BE2C (cell line): ENCODE measurements at regions not wholly inside any gene's neighbourhood (a gene's known extent, or its start where the extent isn't known, plus 50 kb on each side); places are given as distances from the start of the nearest gene placed in this dataset.

Experiments
- DNase-seq: peaks from one replicate; pipeline ENCODE4 v3.0.0-alpha.2; 2020
- H3K27me3 ChIP-seq: fragments of 250-450 bp; sonication (Bioruptor Pico); 2 replicates; pipeline ENCODE4 v1.5.1; 2020; ENCODE audit warnings: mild to moderate bottlenecking
- H3K36me3 ChIP-seq: fragments of 250-450 bp; sonication (Bioruptor Pico); 2 replicates; pipeline ENCODE4 v1.5.1; 2020; ENCODE audit warnings: mild to moderate bottlenecking
- H3K4me1 ChIP-seq: fragments of 250-450 bp; sonication (Bioruptor Pico); 2 replicates; pipeline ENCODE4 v1.5.1; 2020
- H3K4me3 ChIP-seq: 2 replicates; pipeline ENCODE4 v1.5.1; 2011; ENCODE audit warnings: low read depth, low read length
- H3K9me3 ChIP-seq: fragments of 250-450 bp; sonication (Bioruptor Pico); 2 replicates; pipeline ENCODE4 v1.5.1; 2020
- TF ChIP-seq, protein P1 (sequence below): IDR thresholded peaks from 2 replicates; pipeline ENCODE4 v1.5.1; 2012; ENCODE audit warnings: mild to moderate bottlenecking, low read depth, low read length

DNA sequence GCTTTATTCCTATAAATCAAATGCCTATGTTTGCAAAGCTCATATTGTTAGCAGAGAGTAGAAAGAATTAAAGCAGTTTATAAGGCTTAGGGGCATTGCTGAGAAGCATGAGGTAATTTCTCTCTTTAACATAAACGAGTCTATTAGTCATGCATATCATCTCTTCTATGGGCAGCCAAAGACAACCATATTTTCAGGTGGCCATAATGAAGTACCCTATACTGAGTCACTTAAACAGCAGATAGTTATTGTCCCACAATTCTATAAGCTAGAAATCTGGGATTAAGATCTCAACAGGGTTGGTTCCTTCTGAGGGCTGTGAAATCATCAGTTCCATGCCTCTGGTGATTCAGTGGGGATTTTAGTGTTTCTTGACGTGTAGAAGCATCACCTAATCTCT, 277.5 kb downstream of the NR4A2 start:
- Histone ChIP-seq H3K4me1 (no peaks in the 10 kb centered on the region), H3K9me3 (no peaks in the 10 kb centered on the region), H3K4me3 (no peak overlapping the region), H3K36me3 (no peaks in the 10 kb centered on the region), H3K27me3 (no peaks in the 10 kb centered on the region)
- DNase-seq, result no peak
- TF ChIP-seq, protein P1, sequence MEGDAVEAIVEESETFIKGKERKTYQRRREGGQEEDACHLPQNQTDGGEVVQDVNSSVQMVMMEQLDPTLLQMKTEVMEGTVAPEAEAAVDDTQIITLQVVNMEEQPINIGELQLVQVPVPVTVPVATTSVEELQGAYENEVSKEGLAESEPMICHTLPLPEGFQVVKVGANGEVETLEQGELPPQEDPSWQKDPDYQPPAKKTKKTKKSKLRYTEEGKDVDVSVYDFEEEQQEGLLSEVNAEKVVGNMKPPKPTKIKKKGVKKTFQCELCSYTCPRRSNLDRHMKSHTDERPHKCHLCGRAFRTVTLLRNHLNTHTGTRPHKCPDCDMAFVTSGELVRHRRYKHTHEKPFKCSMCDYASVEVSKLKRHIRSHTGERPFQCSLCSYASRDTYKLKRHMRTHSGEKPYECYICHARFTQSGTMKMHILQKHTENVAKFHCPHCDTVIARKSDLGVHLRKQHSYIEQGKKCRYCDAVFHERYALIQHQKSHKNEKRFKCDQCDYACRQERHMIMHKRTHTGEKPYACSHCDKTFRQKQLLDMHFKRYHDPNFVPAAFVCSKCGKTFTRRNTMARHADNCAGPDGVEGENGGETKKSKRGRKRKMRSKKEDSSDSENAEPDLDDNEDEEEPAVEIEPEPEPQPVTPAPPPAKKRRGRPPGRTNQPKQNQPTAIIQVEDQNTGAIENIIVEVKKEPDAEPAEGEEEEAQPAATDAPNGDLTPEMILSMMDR, result no peak

DNA sequence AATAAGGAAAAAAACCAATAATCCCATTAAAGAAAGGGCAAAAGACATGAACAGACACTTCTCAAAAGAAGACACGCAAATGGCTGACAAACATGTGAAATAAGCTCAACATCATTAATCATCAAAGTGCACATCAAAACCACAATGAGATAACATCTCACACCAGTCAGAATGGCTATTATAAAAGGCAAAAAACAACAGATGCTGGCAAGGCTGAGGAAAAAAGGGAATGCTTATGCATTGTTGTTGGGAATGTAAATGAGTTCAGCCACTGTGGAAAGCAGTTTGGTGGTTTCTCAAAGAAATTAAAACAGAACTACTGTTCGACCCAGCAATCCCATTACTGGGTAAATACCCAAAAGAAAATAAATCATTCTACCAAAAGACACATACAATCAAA, 285.6 kb downstream of the NR4A2 start:
- TF ChIP-seq, protein P1, result no peak
- Histone ChIP-seq H3K4me1 (no peaks in the 10 kb centered on the region), H3K4me3 (no peak overlapping the region), H3K27me3 (no peaks in the 10 kb centered on the region), H3K9me3 (no peaks in the 10 kb centered on the region), H3K36me3 (no peaks in the 10 kb centered on the region)
- no peak for DNase-seq

DNA sequence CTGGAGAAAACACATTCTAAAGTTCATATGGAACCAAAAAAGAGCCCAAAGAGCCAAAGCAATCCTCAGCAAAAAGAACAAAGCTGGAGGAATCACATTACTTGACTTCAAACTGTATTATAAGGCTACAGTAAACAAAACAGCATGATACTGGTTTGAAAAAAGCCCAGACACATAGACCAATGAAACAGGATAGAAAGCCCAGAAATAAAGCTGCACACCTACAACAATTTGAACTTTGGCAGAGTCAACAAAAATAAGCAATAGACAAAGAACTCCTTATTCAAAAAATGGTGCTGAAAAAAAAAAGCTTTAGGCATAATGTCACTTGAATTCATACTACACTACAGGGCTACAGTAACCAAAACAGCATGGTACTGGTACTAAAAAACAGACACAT, 289.6 kb downstream of the NR4A2 start:
- H3K36me3 ChIP-seq, result no peaks in the 10 kb centered on the region
- TF ChIP-seq, protein P1, result no peak

DNA sequence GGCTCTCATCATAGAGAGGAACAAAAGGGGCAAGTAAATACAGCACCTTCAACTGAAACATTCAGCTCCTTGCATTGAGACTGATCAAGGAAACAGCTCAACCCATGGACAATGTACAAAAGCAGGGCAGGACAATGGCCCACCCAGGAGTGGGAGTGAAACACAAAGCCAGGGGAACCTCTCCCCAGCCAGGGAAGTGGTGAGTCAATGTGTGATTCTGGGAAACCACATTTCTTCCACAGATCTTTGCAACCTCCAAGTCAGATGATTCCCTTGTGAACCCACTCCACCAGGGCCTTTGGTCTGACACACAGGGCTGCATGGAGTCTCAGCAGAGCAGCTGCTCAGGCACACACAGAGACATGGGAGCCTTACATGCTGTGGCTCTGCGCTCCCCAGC, 294.5 kb downstream of the NR4A2 start:
- Histone ChIP-seq H3K36me3 (no peaks in the 10 kb centered on the region), H3K4me3 (no peak overlapping the region), H3K27me3 (no peaks in the 10 kb centered on the region), H3K4me1 (no peaks in the 10 kb centered on the region), H3K9me3 (no peaks in the 10 kb centered on the region)
- TF ChIP-seq, protein P1, result no peak
- no peak for DNase-seq

More for the DNA sequence above, 289.6 kb downstream of the NR4A2 start:
- no peak for DNase-seq
- no peaks in the 10 kb centered on the region for H3K4me1 ChIP-seq
- H3K27me3 ChIP-seq, result no peaks in the 10 kb centered on the region
- no peaks in the 10 kb centered on the region for H3K9me3 ChIP-seq
- no peak overlapping the region for H3K4me3 ChIP-seq

DNA sequence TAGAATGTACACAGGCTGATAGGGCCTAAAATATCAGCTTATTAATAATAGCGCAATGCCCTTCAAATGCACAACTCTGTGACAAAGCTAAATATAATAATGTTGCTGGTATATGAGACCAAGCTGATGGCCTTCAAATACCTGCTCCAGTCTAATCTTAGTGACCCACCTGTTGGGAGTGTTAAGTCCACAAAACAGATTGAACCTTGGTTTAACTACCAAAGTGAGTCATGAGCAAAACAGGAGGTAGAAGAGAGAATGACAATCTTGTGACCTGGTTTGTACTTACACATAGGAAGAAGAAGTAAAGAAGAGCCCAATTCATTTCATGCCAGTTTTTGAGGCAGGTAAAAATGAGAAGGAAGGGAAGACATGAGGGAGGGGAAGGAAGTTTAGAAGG, 295.0 kb downstream of the NR4A2 start:
- no peak overlapping the region for H3K4me3 ChIP-seq
- H3K27me3 ChIP-seq, result no peaks in the 10 kb centered on the region
- no peaks in the 10 kb centered on the region for H3K36me3 ChIP-seq
- no peaks in the 10 kb centered on the region for H3K4me1 ChIP-seq
- no peak for DNase-seq
- TF ChIP-seq, protein P1, result no peak
- no peaks in the 10 kb centered on the region for H3K9me3 ChIP-seq

DNA sequence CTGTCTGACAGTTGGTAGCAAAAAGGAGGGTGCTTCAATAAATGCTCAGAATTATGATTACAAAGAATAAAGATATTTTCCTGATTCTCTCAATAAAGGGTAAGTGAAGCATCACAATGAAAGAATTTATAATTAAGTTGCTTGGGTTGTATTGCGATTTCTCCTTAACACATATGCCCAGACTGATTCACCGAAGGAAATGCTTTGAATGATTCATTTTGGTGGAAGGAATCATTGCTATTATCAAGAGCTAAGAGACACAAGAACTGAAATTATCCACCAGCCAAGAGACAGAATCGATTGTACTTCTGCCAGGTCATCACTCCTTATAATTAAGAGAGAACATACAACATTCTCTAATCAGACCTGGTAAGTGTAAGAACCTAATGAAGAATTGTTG, 301.4 kb downstream of the NR4A2 start:
- TF ChIP-seq, protein P1, result no peak
- DNase-seq, result no peak
- no peaks in the 10 kb centered on the region for H3K27me3 ChIP-seq
- no peaks in the 10 kb centered on the region for H3K9me3 ChIP-seq
- H3K36me3 ChIP-seq, result no peaks in the 10 kb centered on the region
- no peaks in the 10 kb centered on the region for H3K4me1 ChIP-seq
- H3K4me3 ChIP-seq, result no peak overlapping the region
